NCI-H1436 (cell line): ENCODE measurements at regions not wholly inside any gene's neighbourhood (a gene's known extent, or its start where the extent isn't known, plus 50 kb on each side); places are given as distances from the start of the nearest gene placed in this dataset.
"Not testable (repeated sequence)": the region's sequence is repeated elsewhere in the genome, so short reads cannot be mapped to it uniquely, and the experiment has no call there.

Source experiments
- DNase-seq: peaks from one replicate; lab custom pipeline; 2025; lab: John Stamatoyannopoulos, UW

GRCh38 chr4:162841753-162842152 is 324.9 kb downstream of the NAF1 start:
- DNase-seq, result no peak

GRCh38 chr4:162839814-162840213 is 326.9 kb downstream of the NAF1 start:
- DNase-seq, result no peak

- DNase-seq, result no peak
Measured at GRCh38 chr4:162838671-162839070, 328.0 kb downstream of the NAF1 start.

- DNase-seq, result no peak
Measured at GRCh38 chr4:162837679-162838078, 329.0 kb downstream of the NAF1 start.

GRCh38 chr4:162837241-162837640 is 329.4 kb downstream of the NAF1 start:
- DNase-seq, result no peak

GRCh38 chr4:162836773-162837172 is 329.9 kb downstream of the NAF1 start:
- no peak for DNase-seq

GRCh38 chr4:162836258-162836657 is 330.4 kb downstream of the NAF1 start:
- not testable (repeated sequence) for DNase-seq

GRCh38 chr4:162830899-162831298 is 335.8 kb downstream of the NAF1 start:
- no peak for DNase-seq

- not testable (repeated sequence) for DNase-seq
Measured at GRCh38 chr4:162817374-162817773, 349.3 kb downstream of the NAF1 start.

- DNase-seq, result no peak
Measured at GRCh38 chr4:162804351-162804924, 362.3 kb downstream of the NAF1 start.

GRCh38 chr4:162803378-162803777 is 363.3 kb downstream of the NAF1 start:
- no peak for DNase-seq

- DNase-seq, result no peak
Measured at GRCh38 chr4:162797108-162797507, 369.6 kb downstream of the NAF1 start.

- no peak for DNase-seq
Measured at GRCh38 chr4:162793571-162793970, 373.1 kb downstream of the NAF1 start.

GRCh38 chr4:162793004-162793403 is 373.7 kb downstream of the NAF1 start:
- no peak for DNase-seq

GRCh38 chr4:162791226-162791625 is 375.5 kb downstream of the NAF1 start:
- DNase-seq, result no peak

GRCh38 chr4:162787120-162787519 is 379.6 kb downstream of the NAF1 start:
- no peak for DNase-seq

- no peak for DNase-seq
Measured at GRCh38 chr4:162782778-162783525, 383.7 kb downstream of the NAF1 start.

GRCh38 chr4:162782096-162782777 is 384.5 kb downstream of the NAF1 start:
- DNase-seq, result no peak

GRCh38 chr4:162770761-162771490 is 395.8 kb downstream of the NAF1 start:
- no peak for DNase-seq

GRCh38 chr4:162767083-162767482 is 399.6 kb downstream of the NAF1 start:
- DNase-seq, result no peak

GRCh38 chr4:162761965-162762364 is 404.7 kb downstream of the NAF1 start:
- no peak for DNase-seq

- not testable (repeated sequence) for DNase-seq
Measured at GRCh38 chr4:162740228-162740627, 426.5 kb downstream of the NAF1 start.

GRCh38 chr4:162739596-162739995 is 427.1 kb downstream of the NAF1 start:
- DNase-seq, result not testable (repeated sequence)
